WTC11 (cell line): ENCODE measurements at regions not wholly inside any gene's neighbourhood (a gene's known extent, or its start where the extent isn't known, plus 50 kb on each side); places are given as distances from the start of the nearest gene placed in this dataset.

ENCODE experiments used
- ATAC-seq: fragments of 200-7000 bp; cut with Tn5 transposase; 2 replicates; pipeline ENCODE4 v1.10.0; 2021; ENCODE audit warnings: mild to moderate bottlenecking, moderate library complexity
- CTCF ChIA-PET: fragments of 300-600 bp; sonication (Branson Sonifier 250); formaldehyde crosslinking; loops from one replicate; lab custom pipeline; 2021; ENCODE audit warnings: antibody characterized with exemption; lab: Charles Lee
- POLR2A ChIA-PET: fragments of 350-600 bp; sonication (Branson Sonifier 250); formaldehyde crosslinking; loops from one replicate; lab custom pipeline; 2021; ENCODE audit warnings: antibody characterized with exemption; lab: Charles Lee
- DNase-seq: peaks from one replicate; pipeline ENCODE4 v3.0.0; 2021; ENCODE audit warnings: low spot score
- H3K27ac Mint-ChIP-seq: 2 replicates; pipeline ENCODE4 v1.8.0; 2021; ENCODE audit warnings: mixed read lengths
- H3K27me3 Mint-ChIP-seq: 2 replicates; pipeline ENCODE4 v1.8.0; 2021; ENCODE audit warnings: low read depth, mild to moderate bottlenecking, moderate library complexity, mixed read lengths
- H3K36me3 Mint-ChIP-seq: 2 replicates; pipeline ENCODE4 v1.8.0; 2021; ENCODE audit warnings: mixed read lengths
- H3K4me1 Mint-ChIP-seq: 2 replicates; pipeline ENCODE4 v1.8.0; 2022; ENCODE audit warnings: mixed read lengths
- H3K4me3 Mint-ChIP-seq: 2 replicates; pipeline ENCODE4 v1.8.0; 2021; ENCODE audit warnings: mild to moderate bottlenecking, moderate library complexity, mixed read lengths
- H3K9me3 Mint-ChIP-seq: 2 replicates; pipeline ENCODE4 v1.8.0; 2021; ENCODE audit warnings: mixed read lengths
- CREB1 ChIP-seq: sonication (generic); formaldehyde crosslinking; IDR thresholded peaks from 2 replicates; pipeline ENCODE4 v1.8.0; 2023; ENCODE audit warnings: mild to moderate bottlenecking, missing genetic modification reagents
- ELF4 ChIP-seq: sonication (generic); formaldehyde crosslinking; IDR thresholded peaks from 2 replicates; pipeline ENCODE4 v1.8.1; 2022; ENCODE audit warnings: low read depth, mild to moderate bottlenecking, moderate library complexity, missing genetic modification reagents
- HMGA2 ChIP-seq: fragments of 250-450 bp; sonication (Bioruptor Pico); IDR thresholded peaks from 2 replicates; pipeline ENCODE4 v1.4.0; 2021; ENCODE audit warnings: mild to moderate bottlenecking, moderate library complexity
- TEAD1 ChIP-seq: sonication (generic); formaldehyde crosslinking; IDR thresholded peaks from 2 replicates; pipeline ENCODE4 v1.8.0; 2022; ENCODE audit warnings: mild to moderate bottlenecking, missing genetic modification reagents
- ZNF396 ChIP-seq: fragments of 250-450 bp; sonication (Bioruptor Pico); IDR thresholded peaks from 2 replicates; pipeline ENCODE4 v1.8.0; 2021; ENCODE audit warnings: mild to moderate bottlenecking, moderate library complexity, borderline replicate concordance
- ZNF671 ChIP-seq: fragments of 250-450 bp; sonication (Bioruptor Pico); IDR thresholded peaks from 2 replicates; pipeline ENCODE4 v1.8.0; 2021; ENCODE audit warnings: mild to moderate bottlenecking
- TF ChIP-seq, protein P1 (sequence below): sonication (generic); formaldehyde crosslinking; IDR thresholded peaks from 2 replicates; pipeline ENCODE4 v1.8.0; 2023; ENCODE audit warnings: missing genetic modification reagents, mild to moderate bottlenecking, borderline replicate concordance
- TF ChIP-seq, protein P2 (sequence below): sonication (generic); formaldehyde crosslinking; IDR thresholded peaks from 2 replicates; pipeline ENCODE4 v1.8.1; 2022; ENCODE audit warnings: low read depth, missing genetic modification reagents, borderline replicate concordance
- TF ChIP-seq, protein P3 (sequence below): sonication (generic); formaldehyde crosslinking; conservative IDR thresholded peaks from 2 replicates; pipeline ENCODE4 v1.8.1; 2023; ENCODE audit warnings: mild to moderate bottlenecking, low read depth, missing genetic modification reagents, moderate library complexity
- TF ChIP-seq, protein P4 (sequence below): sonication (generic); formaldehyde crosslinking; IDR thresholded peaks from 2 replicates; pipeline ENCODE4 v1.8.0; 2023; ENCODE audit warnings: missing genetic modification reagents
- TF ChIP-seq, protein P5 (sequence below): fragments of 250-450 bp; sonication (Bioruptor Pico); IDR thresholded peaks from 2 replicates; pipeline ENCODE4 v1.9.0; 2021; ENCODE audit warnings: mild to moderate bottlenecking
- TF ChIP-seq, protein P6 (sequence below): sonication (generic); formaldehyde crosslinking; IDR thresholded peaks from 2 replicates; pipeline ENCODE4 v1.8.1; 2023; ENCODE audit warnings: mild to moderate bottlenecking, missing genetic modification reagents, borderline replicate concordance
- TF ChIP-seq, protein P7 (sequence below): sonication (generic); formaldehyde crosslinking; IDR thresholded peaks from 2 replicates; pipeline ENCODE4 v1.8.0; 2022; ENCODE audit warnings: mild to moderate bottlenecking, missing genetic modification reagents

DNA sequence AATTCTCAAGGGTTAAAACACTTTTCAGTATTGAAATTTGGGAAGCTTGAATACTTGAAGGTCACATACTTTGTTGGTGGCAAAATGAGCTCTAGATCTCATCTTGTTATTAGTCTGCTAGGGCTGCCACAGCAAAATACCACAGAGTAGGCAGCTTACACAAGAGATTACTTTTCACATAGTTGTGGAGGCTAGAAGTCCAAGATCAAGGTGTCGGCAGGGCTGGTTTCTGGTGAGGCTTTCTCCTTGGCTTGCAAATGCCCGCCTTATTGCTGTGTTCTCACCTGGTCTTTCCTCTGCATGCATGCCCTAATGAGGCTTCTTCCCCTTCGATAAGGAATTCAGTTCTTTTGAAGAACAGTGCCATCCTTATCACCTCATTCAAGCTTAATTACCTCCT is 270.8 kb upstream of the ANKRD55 start:
- ChIA-PET CTCF (no interaction called here), POLR2A (no interaction called here)
- no peak for DNase-seq
- ATAC-seq, result no peak
- peaks cover 15% of the 10 kb centered on the region for H3K9me3 Mint-ChIP-seq
- no peak overlapping the region for H3K4me3 Mint-ChIP-seq
- no peaks in the 10 kb centered on the region for H3K27me3 Mint-ChIP-seq
- TF ChIP-seq, protein P1, sequence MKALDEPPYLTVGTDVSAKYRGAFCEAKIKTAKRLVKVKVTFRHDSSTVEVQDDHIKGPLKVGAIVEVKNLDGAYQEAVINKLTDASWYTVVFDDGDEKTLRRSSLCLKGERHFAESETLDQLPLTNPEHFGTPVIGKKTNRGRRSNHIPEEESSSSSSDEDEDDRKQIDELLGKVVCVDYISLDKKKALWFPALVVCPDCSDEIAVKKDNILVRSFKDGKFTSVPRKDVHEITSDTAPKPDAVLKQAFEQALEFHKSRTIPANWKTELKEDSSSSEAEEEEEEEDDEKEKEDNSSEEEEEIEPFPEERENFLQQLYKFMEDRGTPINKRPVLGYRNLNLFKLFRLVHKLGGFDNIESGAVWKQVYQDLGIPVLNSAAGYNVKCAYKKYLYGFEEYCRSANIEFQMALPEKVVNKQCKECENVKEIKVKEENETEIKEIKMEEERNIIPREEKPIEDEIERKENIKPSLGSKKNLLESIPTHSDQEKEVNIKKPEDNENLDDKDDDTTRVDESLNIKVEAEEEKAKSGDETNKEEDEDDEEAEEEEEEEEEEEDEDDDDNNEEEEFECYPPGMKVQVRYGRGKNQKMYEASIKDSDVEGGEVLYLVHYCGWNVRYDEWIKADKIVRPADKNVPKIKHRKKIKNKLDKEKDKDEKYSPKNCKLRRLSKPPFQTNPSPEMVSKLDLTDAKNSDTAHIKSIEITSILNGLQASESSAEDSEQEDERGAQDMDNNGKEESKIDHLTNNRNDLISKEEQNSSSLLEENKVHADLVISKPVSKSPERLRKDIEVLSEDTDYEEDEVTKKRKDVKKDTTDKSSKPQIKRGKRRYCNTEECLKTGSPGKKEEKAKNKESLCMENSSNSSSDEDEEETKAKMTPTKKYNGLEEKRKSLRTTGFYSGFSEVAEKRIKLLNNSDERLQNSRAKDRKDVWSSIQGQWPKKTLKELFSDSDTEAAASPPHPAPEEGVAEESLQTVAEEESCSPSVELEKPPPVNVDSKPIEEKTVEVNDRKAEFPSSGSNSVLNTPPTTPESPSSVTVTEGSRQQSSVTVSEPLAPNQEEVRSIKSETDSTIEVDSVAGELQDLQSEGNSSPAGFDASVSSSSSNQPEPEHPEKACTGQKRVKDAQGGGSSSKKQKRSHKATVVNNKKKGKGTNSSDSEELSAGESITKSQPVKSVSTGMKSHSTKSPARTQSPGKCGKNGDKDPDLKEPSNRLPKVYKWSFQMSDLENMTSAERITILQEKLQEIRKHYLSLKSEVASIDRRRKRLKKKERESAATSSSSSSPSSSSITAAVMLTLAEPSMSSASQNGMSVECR (CRISPR knock-in tag), result no peak
- TF ChIP-seq, protein P2, sequence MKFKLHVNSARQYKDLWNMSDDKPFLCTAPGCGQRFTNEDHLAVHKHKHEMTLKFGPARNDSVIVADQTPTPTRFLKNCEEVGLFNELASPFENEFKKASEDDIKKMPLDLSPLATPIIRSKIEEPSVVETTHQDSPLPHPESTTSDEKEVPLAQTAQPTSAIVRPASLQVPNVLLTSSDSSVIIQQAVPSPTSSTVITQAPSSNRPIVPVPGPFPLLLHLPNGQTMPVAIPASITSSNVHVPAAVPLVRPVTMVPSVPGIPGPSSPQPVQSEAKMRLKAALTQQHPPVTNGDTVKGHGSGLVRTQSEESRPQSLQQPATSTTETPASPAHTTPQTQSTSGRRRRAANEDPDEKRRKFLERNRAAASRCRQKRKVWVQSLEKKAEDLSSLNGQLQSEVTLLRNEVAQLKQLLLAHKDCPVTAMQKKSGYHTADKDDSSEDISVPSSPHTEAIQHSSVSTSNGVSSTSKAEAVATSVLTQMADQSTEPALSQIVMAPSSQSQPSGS, result no peak
- H3K36me3 Mint-ChIP-seq, result no peaks in the 10 kb centered on the region
- H3K27ac Mint-ChIP-seq, result no peak overlapping the region
- peaks cover 1% of the 10 kb centered on the region for H3K4me1 Mint-ChIP-seq

DNA sequence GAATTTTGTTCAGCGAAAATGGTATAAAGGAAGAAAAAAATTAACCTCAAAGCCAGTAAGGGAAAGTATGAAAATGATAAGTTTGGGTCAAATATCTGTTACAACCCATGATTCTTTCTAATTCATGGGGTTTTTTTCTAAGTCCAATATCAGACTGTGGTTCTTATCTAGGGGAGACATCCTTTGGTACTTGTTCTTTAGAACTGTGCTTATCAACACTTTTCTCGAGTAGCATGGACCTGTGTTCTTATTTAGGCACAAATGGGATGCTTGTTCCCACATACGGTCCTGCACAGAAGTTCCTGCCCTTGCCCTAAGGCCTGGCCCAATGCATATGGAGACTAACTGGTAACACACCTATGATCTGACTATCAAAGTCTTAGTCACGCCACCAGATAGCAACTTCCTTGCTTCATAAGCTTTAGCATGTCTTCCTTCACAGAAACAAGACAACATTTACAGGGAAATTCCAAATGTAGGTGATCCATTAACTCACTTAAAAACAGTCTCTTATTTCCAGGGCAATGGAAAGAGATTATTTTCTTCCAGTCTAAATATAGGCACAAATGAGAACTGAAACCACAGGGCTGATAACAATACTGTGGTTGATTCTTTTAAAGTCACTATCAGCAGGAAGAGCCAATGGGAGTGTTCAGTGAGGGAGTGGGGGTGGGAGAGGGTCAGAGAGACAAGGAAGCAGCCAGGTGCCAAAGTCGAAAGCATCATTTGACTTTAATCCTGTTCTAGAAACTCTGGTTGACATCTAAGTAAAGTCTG is 268.8 kb upstream of the ANKRD55 start:
- no peak for DNase-seq
- H3K4me3 Mint-ChIP-seq, result no peak overlapping the region
- H3K4me1 Mint-ChIP-seq, result peaks cover 3% of the 10 kb centered on the region
- no peaks in the 10 kb centered on the region for H3K36me3 Mint-ChIP-seq
- ChIA-PET POLR2A (no interaction called here), CTCF (no interaction called here)
- no peaks in the 10 kb centered on the region for H3K27me3 Mint-ChIP-seq
- H3K27ac Mint-ChIP-seq, result no peak overlapping the region
- peaks cover 19% of the 10 kb centered on the region for H3K9me3 Mint-ChIP-seq
- ATAC-seq, result no peak
- TF ChIP-seq, protein P3, sequence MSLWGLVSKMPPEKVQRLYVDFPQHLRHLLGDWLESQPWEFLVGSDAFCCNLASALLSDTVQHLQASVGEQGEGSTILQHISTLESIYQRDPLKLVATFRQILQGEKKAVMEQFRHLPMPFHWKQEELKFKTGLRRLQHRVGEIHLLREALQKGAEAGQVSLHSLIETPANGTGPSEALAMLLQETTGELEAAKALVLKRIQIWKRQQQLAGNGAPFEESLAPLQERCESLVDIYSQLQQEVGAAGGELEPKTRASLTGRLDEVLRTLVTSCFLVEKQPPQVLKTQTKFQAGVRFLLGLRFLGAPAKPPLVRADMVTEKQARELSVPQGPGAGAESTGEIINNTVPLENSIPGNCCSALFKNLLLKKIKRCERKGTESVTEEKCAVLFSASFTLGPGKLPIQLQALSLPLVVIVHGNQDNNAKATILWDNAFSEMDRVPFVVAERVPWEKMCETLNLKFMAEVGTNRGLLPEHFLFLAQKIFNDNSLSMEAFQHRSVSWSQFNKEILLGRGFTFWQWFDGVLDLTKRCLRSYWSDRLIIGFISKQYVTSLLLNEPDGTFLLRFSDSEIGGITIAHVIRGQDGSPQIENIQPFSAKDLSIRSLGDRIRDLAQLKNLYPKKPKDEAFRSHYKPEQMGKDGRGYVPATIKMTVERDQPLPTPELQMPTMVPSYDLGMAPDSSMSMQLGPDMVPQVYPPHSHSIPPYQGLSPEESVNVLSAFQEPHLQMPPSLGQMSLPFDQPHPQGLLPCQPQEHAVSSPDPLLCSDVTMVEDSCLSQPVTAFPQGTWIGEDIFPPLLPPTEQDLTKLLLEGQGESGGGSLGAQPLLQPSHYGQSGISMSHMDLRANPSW (CRISPR knock-in tag), result no peak
- TF ChIP-seq, protein P4, sequence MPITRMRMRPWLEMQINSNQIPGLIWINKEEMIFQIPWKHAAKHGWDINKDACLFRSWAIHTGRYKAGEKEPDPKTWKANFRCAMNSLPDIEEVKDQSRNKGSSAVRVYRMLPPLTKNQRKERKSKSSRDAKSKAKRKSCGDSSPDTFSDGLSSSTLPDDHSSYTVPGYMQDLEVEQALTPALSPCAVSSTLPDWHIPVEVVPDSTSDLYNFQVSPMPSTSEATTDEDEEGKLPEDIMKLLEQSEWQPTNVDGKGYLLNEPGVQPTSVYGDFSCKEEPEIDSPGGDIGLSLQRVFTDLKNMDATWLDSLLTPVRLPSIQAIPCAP (CRISPR knock-in tag), result no peak
- TF ChIP-seq TEAD1 (CRISPR knock-in tag) (no peak), ELF4 (no peak), HMGA2 (CRISPR knock-in tag) (no peak), ZNF671 (CRISPR knock-in tag) (no peak), CREB1 (CRISPR knock-in tag) (no peak), ZNF396 (CRISPR knock-in tag) (no peak)
- TF ChIP-seq, protein P5, sequence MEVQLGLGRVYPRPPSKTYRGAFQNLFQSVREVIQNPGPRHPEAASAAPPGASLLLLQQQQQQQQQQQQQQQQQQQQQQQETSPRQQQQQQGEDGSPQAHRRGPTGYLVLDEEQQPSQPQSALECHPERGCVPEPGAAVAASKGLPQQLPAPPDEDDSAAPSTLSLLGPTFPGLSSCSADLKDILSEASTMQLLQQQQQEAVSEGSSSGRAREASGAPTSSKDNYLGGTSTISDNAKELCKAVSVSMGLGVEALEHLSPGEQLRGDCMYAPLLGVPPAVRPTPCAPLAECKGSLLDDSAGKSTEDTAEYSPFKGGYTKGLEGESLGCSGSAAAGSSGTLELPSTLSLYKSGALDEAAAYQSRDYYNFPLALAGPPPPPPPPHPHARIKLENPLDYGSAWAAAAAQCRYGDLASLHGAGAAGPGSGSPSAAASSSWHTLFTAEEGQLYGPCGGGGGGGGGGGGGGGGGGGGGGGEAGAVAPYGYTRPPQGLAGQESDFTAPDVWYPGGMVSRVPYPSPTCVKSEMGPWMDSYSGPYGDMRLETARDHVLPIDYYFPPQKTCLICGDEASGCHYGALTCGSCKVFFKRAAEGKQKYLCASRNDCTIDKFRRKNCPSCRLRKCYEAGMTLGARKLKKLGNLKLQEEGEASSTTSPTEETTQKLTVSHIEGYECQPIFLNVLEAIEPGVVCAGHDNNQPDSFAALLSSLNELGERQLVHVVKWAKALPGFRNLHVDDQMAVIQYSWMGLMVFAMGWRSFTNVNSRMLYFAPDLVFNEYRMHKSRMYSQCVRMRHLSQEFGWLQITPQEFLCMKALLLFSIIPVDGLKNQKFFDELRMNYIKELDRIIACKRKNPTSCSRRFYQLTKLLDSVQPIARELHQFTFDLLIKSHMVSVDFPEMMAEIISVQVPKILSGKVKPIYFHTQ, result no peak
- TF ChIP-seq, protein P6, sequence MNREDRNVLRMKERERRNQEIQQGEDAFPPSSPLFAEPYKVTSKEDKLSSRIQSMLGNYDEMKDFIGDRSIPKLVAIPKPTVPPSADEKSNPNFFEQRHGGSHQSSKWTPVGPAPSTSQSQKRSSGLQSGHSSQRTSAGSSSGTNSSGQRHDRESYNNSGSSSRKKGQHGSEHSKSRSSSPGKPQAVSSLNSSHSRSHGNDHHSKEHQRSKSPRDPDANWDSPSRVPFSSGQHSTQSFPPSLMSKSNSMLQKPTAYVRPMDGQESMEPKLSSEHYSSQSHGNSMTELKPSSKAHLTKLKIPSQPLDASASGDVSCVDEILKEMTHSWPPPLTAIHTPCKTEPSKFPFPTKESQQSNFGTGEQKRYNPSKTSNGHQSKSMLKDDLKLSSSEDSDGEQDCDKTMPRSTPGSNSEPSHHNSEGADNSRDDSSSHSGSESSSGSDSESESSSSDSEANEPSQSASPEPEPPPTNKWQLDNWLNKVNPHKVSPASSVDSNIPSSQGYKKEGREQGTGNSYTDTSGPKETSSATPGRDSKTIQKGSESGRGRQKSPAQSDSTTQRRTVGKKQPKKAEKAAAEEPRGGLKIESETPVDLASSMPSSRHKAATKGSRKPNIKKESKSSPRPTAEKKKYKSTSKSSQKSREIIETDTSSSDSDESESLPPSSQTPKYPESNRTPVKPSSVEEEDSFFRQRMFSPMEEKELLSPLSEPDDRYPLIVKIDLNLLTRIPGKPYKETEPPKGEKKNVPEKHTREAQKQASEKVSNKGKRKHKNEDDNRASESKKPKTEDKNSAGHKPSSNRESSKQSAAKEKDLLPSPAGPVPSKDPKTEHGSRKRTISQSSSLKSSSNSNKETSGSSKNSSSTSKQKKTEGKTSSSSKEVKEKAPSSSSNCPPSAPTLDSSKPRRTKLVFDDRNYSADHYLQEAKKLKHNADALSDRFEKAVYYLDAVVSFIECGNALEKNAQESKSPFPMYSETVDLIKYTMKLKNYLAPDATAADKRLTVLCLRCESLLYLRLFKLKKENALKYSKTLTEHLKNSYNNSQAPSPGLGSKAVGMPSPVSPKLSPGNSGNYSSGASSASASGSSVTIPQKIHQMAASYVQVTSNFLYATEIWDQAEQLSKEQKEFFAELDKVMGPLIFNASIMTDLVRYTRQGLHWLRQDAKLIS (CRISPR knock-in tag), result no peak
- TF ChIP-seq, protein P7, sequence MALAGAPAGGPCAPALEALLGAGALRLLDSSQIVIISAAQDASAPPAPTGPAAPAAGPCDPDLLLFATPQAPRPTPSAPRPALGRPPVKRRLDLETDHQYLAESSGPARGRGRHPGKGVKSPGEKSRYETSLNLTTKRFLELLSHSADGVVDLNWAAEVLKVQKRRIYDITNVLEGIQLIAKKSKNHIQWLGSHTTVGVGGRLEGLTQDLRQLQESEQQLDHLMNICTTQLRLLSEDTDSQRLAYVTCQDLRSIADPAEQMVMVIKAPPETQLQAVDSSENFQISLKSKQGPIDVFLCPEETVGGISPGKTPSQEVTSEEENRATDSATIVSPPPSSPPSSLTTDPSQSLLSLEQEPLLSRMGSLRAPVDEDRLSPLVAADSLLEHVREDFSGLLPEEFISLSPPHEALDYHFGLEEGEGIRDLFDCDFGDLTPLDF (CRISPR knock-in tag), result no peak
